ENCODE measurements at regions not wholly inside any gene's neighbourhood (a gene's known extent, or its start where the extent isn't known, plus 50 kb on each side); places are given as distances from the start of the nearest gene placed in this dataset.

DNA sequence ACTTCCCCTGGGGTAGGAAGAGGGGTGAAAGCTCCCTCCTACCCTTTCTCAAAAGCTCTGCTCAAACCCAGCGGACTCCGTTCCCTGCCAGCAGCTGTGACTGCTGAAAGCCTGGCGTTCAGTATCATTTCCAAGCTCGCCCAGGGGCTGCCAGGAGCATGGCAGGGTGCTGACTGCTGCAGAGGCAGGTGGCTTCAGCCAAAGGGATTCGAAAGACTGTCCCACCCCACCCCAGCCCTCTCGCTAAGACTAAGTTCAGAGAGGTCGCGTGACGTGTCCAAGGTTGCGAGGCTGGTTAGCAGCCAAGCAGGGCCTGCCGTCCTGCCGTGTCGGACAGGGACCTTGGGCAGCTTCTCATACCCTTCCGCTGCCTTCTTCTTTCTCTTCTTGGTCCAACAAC lies 72.3 kb upstream of the RAB12 start:
- H2AFZ ChIP-seq (ENCODE audit: low read depth) = no peak overlapping the region
- no peak overlapping the region for H3K9ac ChIP-seq
- H3K4me2 ChIP-seq = no peak overlapping the region
- no peaks in the 10 kb centered on the region for H3K27me3 ChIP-seq (ENCODE audit: insufficient read depth, low read depth)
- no peaks in the 10 kb centered on the region for H3K4me1 ChIP-seq (ENCODE audit: low read depth, poor library complexity, severe bottlenecking)
- no peak overlapping the region for H3K27ac ChIP-seq
- H3K79me2 ChIP-seq (ENCODE audit: insufficient read depth, low read depth) = no peaks in the 10 kb centered on the region
- H3K4me3 ChIP-seq (IDR thresholded peaks at IDR 0.05; ENCODE audit: insufficient read depth, low read depth, low read length) = no peak overlapping the region
- H3K36me3 ChIP-seq (ENCODE audit: insufficient read depth) = no peaks in the 10 kb centered on the region
- no peaks in the 10 kb centered on the region for H4K20me1 ChIP-seq (ENCODE audit: insufficient read depth)
- TF ChIP-seq, protein P1, sequence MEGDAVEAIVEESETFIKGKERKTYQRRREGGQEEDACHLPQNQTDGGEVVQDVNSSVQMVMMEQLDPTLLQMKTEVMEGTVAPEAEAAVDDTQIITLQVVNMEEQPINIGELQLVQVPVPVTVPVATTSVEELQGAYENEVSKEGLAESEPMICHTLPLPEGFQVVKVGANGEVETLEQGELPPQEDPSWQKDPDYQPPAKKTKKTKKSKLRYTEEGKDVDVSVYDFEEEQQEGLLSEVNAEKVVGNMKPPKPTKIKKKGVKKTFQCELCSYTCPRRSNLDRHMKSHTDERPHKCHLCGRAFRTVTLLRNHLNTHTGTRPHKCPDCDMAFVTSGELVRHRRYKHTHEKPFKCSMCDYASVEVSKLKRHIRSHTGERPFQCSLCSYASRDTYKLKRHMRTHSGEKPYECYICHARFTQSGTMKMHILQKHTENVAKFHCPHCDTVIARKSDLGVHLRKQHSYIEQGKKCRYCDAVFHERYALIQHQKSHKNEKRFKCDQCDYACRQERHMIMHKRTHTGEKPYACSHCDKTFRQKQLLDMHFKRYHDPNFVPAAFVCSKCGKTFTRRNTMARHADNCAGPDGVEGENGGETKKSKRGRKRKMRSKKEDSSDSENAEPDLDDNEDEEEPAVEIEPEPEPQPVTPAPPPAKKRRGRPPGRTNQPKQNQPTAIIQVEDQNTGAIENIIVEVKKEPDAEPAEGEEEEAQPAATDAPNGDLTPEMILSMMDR (conservative IDR thresholded peaks at IDR 0.05; ENCODE audit: low read depth, low read length) = no peak

DNA sequence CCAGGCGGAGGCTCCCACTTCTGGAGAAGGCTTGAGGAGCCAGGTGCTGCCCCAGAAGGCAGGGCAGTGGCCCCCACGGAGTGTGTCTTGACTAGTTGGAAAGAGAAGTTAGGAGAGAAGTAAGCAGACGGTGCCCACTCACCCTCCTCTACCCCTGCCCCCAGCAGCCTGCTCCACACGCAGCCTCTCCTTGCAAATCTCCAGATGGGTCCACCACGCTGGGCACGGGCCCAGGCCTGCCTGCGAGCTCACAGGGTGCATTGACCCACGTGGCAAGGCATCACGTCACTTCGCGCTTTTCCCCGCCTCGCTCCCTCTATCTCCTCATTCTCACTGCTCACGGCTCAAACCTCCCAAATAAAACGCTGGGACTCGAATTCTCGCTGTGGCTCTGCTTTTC lies 71.8 kb upstream of the RAB12 start:
- TF ChIP-seq, protein P1 (conservative IDR thresholded peaks at IDR 0.05; ENCODE audit: low read depth, low read length) = no peak
- no peaks in the 10 kb centered on the region for H3K79me2 ChIP-seq (ENCODE audit: insufficient read depth, low read depth)
- H3K9ac ChIP-seq = no peak overlapping the region
- H3K27ac ChIP-seq = no peak overlapping the region
- no peaks in the 10 kb centered on the region for H3K4me1 ChIP-seq (ENCODE audit: low read depth, poor library complexity, severe bottlenecking)
- no peak overlapping the region for H3K4me2 ChIP-seq
- no peaks in the 10 kb centered on the region for H4K20me1 ChIP-seq (ENCODE audit: insufficient read depth)
- no peak overlapping the region for H2AFZ ChIP-seq (ENCODE audit: low read depth)
- no peaks in the 10 kb centered on the region for H3K27me3 ChIP-seq (ENCODE audit: insufficient read depth, low read depth)
- no peaks in the 10 kb centered on the region for H3K36me3 ChIP-seq (ENCODE audit: insufficient read depth)
- no peak overlapping the region for H3K4me3 ChIP-seq (IDR thresholded peaks at IDR 0.05; ENCODE audit: insufficient read depth, low read depth, low read length)

DNA sequence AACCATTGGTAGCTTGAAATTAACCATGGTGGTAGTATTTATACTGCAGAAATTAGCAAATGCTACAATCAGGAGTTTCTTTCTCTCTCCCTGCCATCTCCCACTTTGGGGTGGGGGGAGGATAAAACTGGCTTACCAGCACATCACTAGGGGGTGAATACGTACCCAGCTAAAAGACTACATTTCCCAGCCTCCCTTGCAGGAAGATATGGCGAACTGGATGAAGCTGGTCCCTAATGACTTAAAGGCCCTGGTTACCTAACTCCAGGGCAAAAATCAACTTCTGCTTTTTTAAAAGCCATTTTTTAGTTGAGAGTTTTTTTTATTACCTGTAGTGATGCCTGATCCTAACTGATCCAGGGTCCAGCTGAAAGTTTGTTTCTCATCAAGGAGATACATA lies 70.3 kb upstream of the RAB12 start:
- Histone ChIP-seq H3K9ac (no peak overlapping the region), H3K4me3 (IDR thresholded peaks at IDR 0.05; ENCODE audit: insufficient read depth, low read depth, low read length) (no peak overlapping the region), H3K36me3 (ENCODE audit: insufficient read depth) (no peaks in the 10 kb centered on the region), H3K27me3 (ENCODE audit: insufficient read depth, low read depth) (no peaks in the 10 kb centered on the region), H4K20me1 (ENCODE audit: insufficient read depth) (no peaks in the 10 kb centered on the region), H3K4me2 (no peak overlapping the region), H2AFZ (ENCODE audit: low read depth) (no peak overlapping the region), H3K27ac (no peak overlapping the region), H3K4me1 (ENCODE audit: low read depth, poor library complexity, severe bottlenecking) (no peaks in the 10 kb centered on the region), H3K79me2 (ENCODE audit: insufficient read depth, low read depth) (no peaks in the 10 kb centered on the region)
- TF ChIP-seq, protein P1 (conservative IDR thresholded peaks at IDR 0.05; ENCODE audit: low read depth, low read length) = no peak

DNA sequence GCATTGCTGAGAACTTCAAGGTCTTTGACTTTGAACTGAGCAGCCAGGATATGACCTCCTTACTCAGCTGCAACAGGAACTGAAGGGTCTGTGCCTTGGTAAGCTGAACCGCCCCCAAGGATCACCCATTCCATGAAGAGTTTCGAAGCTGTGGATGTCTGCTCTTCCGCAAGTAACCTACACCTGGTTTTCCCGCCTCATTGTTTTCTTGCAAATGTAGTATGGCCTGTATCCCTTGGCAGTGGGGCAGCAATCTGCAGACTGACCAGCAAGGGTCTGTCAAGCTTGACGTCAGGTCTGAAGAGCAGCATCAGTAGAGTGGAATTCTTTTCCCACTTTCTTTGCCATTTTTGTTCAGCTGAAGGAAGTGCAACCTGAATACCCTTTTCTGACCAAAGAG lies 62.6 kb upstream of the RAB12 start:
- no peaks in the 10 kb centered on the region for H3K36me3 ChIP-seq (ENCODE audit: insufficient read depth)
- H3K27me3 ChIP-seq (ENCODE audit: insufficient read depth, low read depth) = no peaks in the 10 kb centered on the region
- H3K79me2 ChIP-seq (ENCODE audit: insufficient read depth, low read depth) = no peaks in the 10 kb centered on the region
- no peak overlapping the region for H3K4me3 ChIP-seq (IDR thresholded peaks at IDR 0.05; ENCODE audit: insufficient read depth, low read depth, low read length)
- H3K27ac ChIP-seq = no peak overlapping the region
- no peak overlapping the region for H3K4me2 ChIP-seq
- no peak overlapping the region for H2AFZ ChIP-seq (ENCODE audit: low read depth)
- no peak overlapping the region for H3K9ac ChIP-seq
- TF ChIP-seq, protein P1 (conservative IDR thresholded peaks at IDR 0.05; ENCODE audit: low read depth, low read length) = no peak
- no peaks in the 10 kb centered on the region for H4K20me1 ChIP-seq (ENCODE audit: insufficient read depth)
- no peaks in the 10 kb centered on the region for H3K4me1 ChIP-seq (ENCODE audit: low read depth, poor library complexity, severe bottlenecking)

DNA sequence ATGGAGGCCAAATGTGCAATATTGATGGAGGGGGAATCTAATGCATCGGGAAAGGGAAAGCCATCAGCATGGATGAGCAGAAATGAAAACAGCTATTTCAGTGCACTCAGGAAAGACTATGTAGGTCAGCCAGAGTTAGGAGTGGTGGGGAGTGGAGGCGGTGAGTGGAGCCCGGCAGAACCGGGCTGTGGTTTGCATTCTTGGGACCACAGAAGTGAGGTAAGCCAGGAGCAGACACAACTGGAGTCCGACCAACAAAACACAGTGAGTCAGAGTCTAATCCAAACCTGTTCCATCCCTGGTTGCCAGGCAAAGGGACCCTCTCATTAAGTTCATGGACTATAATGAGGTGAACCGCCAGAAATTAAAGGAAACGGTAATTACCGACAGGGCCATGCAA lies 61.1 kb upstream of the RAB12 start:
- Histone ChIP-seq H3K27me3 (ENCODE audit: insufficient read depth, low read depth) (no peaks in the 10 kb centered on the region), H2AFZ (ENCODE audit: low read depth) (no peak overlapping the region), H3K36me3 (ENCODE audit: insufficient read depth) (no peaks in the 10 kb centered on the region), H4K20me1 (ENCODE audit: insufficient read depth) (no peaks in the 10 kb centered on the region), H3K9ac (no peak overlapping the region), H3K4me1 (ENCODE audit: low read depth, poor library complexity, severe bottlenecking) (no peaks in the 10 kb centered on the region), H3K4me2 (no peak overlapping the region), H3K4me3 (IDR thresholded peaks at IDR 0.05; ENCODE audit: insufficient read depth, low read depth, low read length) (no peak overlapping the region), H3K79me2 (ENCODE audit: insufficient read depth, low read depth) (no peaks in the 10 kb centered on the region), H3K27ac (no peak overlapping the region)
- TF ChIP-seq, protein P1 (conservative IDR thresholded peaks at IDR 0.05; ENCODE audit: low read depth, low read length) = no peak
